IPS-15b (cell line): ENCODE measurements at regions not wholly inside any gene's neighbourhood (a gene's known extent, or its start where the extent isn't known, plus 50 kb on each side); places are given as distances from the start of the nearest gene placed in this dataset.

Experiments
- H3K27me3 ChIP-seq: one replicate; pipeline ENCODE4 v1.6.1; 2013; ENCODE audit warnings: low read length; ENCODE audit not compliant: control insufficient read depth, insufficient read depth
- H3K36me3 ChIP-seq: one replicate; pipeline ENCODE4 v1.6.1; 2013; ENCODE audit warnings: low read length; ENCODE audit not compliant: control insufficient read depth, insufficient read depth
- H3K4me1 ChIP-seq: one replicate; pipeline ENCODE4 v1.6.1; 2013; ENCODE audit warnings: mild to moderate bottlenecking, low read length; ENCODE audit not compliant: control insufficient read depth, insufficient read depth
- H3K4me3 ChIP-seq: one replicate; pipeline ENCODE4 v1.5.1; 2013; ENCODE audit warnings: low read depth, low read length
- H3K9ac ChIP-seq: one replicate; pipeline ENCODE4 v1.6.1; 2013; ENCODE audit warnings: low read depth, mild to moderate bottlenecking, low read length
- H3K9me3 ChIP-seq: one replicate; pipeline ENCODE4 v1.6.1; 2013; ENCODE audit warnings: mild to moderate bottlenecking, low read length; ENCODE audit not compliant: control insufficient read depth, insufficient read depth

DNA sequence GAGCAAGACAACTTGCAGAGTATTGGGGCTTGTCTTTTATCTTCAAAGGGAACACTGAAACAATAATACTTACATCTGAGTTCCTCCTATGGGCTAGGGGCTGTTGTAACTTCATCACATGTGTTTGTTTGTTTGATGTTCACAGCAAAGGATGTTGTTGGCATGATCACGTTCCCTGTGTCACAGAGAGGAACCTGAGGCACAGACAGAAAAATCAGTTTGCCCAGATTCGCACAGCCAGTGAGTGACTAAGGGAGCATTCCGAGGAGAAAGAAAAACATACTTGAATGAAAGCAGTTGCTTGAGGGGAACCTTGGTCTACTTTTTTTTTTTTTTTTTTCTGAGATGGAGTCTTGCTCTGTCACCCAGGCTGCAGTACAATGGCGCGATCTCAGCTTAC lies 87.2 kb upstream of the PFKP start:
- Histone ChIP-seq H3K4me3 (no peak overlapping the region), H3K36me3 (no peaks in the 10 kb centered on the region), H3K4me1 (no peaks in the 10 kb centered on the region), H3K9ac (no peak overlapping the region), H3K9me3 (no peaks in the 10 kb centered on the region), H3K27me3 (no peaks in the 10 kb centered on the region)

DNA sequence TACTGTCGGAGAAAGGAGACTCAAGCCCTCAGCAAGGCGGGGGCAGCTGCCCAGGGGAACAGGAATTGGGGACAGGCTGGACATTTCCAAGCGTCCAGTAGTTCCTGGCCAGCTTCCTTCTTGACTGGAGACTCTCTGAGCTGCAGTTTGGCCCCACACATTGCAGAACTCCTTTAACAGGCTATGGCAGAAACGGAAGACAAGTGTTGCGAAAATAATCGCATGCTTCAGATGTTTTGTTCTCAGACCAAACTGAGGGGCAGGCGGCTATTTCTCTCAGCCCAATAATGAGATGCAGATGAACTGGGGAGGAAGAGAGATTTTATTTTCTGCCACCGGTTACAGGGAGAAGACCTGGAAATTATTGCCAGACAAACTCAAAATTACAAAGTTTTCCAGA lies 88.0 kb upstream of the PFKP start:
- Histone ChIP-seq H3K4me1 (no peaks in the 10 kb centered on the region), H3K9me3 (no peaks in the 10 kb centered on the region), H3K27me3 (no peaks in the 10 kb centered on the region), H3K4me3 (no peak overlapping the region), H3K36me3 (no peaks in the 10 kb centered on the region), H3K9ac (no peak overlapping the region)

DNA sequence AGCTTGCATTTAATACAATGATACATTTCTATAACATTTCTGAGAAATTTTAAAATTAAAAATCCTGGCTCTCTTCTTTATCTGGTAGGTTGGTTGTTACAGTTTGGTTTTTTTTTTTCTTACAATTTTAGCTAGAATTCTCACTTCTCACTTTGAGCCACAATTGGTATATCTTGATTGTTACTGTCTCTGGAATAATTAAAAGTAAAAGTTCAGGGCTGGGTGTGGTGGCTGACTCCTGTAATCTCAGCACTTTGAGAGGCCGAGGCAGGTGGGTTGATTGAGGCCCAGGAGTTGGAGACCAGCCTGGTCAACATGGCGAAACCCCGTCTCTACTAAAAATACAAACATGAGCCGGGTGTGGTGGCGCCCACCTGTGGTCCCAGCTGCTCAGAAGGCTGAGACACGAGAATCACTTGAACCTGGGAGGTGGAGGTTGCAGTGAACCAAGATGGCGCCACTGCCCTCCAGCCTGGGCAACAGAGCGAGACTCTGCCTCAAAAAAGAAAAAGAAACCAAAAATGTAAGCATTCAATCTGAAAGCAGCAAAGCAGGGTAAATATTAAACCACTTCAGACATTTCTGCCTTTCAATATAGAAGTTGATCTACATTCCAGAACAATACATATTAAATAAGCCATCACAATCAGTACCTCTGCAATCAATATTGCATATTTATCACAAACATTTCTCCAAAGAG lies 88.6 kb upstream of the PFKP start:
- no peaks in the 10 kb centered on the region for H3K4me1 ChIP-seq
- H3K27me3 ChIP-seq = no peaks in the 10 kb centered on the region
- no peaks in the 10 kb centered on the region for H3K9me3 ChIP-seq
- no peaks in the 10 kb centered on the region for H3K36me3 ChIP-seq
- no peak overlapping the region for H3K9ac ChIP-seq
- no peak overlapping the region for H3K4me3 ChIP-seq

DNA sequence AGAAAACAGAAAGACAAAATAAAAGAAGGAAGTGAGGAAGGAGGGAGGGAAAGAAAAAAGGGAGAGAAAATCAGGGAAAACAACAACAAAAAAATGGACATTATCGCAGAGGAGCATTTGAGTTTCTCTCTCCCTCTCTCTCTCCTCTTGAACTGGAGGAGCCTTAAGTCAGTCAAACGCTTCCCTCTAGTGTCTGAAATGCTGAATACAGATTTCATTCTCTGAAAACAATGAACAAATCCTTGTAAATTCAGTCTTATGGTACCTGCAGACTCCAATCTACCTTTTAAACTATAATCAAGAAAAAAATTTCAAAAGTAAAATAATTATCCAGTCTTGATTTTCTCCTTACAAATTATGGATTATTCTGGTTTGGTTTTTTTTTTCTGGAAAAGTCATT lies 89.2 kb upstream of the PFKP start:
- Histone ChIP-seq H3K4me3 (no peak overlapping the region), H3K4me1 (no peaks in the 10 kb centered on the region), H3K27me3 (no peaks in the 10 kb centered on the region), H3K9ac (no peak overlapping the region), H3K9me3 (no peaks in the 10 kb centered on the region), H3K36me3 (no peaks in the 10 kb centered on the region)

DNA sequence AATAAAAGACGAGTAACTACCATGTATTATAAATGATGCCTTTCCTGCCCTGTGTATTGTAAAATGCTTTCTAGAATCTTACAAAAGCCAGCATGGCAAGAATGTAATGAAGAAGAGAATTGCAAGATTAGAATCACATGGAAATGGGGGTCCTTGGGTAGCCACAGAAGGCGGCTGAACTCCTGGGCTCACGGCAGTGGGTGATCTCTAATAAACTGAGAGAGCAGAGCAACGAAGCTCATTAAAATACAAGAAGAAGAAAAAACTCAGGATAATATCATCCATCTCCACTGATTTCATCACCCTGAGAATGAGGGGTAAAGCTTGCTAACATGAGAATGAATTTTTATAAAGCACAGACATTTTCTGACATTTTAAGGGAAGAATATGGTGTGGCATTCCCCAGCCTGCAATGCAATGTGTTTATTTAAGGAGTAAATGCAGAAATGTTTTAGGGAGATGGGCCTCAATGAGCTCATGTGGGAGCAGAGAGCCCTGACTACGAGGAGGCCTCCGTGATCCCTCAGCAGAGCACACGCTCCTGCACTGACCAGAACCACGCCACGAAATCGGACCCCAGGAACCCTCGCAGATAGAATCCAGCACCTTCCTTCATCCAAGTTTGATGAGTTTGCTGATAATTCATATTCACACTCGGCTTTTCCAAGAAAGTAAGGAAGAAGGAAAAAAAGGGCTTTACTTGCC lies 92.7 kb upstream of the PFKP start:
- H3K4me1 ChIP-seq = no peaks in the 10 kb centered on the region

DNA sequence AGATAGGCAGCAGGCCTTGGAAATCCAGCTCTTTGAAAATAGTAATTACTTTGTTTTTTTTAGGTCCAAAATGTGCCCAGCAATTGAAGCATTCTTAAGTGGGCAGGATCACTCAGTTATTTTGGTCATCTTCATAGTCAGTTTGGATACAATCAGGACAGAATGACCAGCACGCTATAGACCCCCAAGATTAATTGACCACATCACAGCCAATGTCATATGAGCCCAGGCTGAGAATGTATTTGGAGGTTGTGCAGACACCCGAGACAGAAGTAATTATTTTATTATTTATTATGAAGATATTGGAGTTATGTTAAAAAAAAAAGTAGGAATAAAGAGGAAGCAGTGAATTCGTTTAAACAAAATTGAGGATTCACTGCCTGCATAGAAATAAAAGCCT lies 93.3 kb upstream of the PFKP start:
- no peaks in the 10 kb centered on the region for H3K36me3 ChIP-seq
- H3K4me3 ChIP-seq = no peak overlapping the region
- H3K9me3 ChIP-seq = no peaks in the 10 kb centered on the region
- no peaks in the 10 kb centered on the region for H3K4me1 ChIP-seq
- H3K27me3 ChIP-seq = no peaks in the 10 kb centered on the region
- no peak overlapping the region for H3K9ac ChIP-seq

More for the DNA sequence above, 92.7 kb upstream of the PFKP start:
- no peak overlapping the region for H3K9ac ChIP-seq
- H3K27me3 ChIP-seq = no peaks in the 10 kb centered on the region
- H3K4me3 ChIP-seq = no peak overlapping the region
- no peaks in the 10 kb centered on the region for H3K9me3 ChIP-seq
- no peaks in the 10 kb centered on the region for H3K36me3 ChIP-seq

DNA sequence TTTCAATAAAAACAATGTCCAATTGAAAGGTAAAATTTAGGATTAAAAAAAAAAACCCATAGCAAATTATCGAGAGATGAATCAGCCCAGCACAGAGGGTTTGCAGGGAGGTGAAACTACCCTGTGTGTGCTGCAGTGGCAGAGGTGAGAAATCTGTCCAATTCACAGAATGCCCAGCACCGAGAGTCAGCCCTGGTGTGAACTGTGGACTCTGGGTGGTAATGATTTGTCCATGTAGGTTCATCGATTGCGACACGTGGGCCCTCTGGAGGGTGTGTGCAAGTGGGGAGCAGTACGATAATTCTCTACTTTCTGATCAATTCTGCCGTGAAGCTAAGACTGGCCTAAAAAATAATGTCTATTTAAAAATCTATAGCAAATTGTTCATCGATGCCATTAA lies 94.5 kb upstream of the PFKP start:
- H3K36me3 ChIP-seq = no peaks in the 10 kb centered on the region
- H3K4me1 ChIP-seq = no peaks in the 10 kb centered on the region
- no peak overlapping the region for H3K4me3 ChIP-seq
- no peaks in the 10 kb centered on the region for H3K9me3 ChIP-seq
- H3K9ac ChIP-seq = no peak overlapping the region
- H3K27me3 ChIP-seq = no peaks in the 10 kb centered on the region

DNA sequence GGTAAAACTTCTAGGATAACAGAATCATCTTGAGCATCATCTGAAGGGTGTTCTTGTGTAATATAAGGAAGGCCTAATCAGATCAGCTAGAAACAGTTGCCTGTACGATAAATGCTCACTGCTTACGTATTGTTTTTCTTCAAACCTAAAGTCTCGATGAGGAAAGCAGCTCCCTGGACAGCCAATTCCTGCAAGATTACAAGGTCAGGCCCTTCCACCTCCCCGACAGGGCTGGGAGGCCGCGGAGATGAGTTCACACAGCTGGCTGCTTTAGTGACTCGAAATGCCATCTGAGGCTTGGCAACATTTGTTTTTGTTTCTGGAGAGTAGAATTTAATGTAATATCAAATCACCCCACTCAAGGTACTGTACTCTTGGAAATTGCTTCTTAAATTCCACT lies 95.1 kb upstream of the PFKP start:
- H3K27me3 ChIP-seq = no peaks in the 10 kb centered on the region
- H3K9me3 ChIP-seq = no peaks in the 10 kb centered on the region
- no peaks in the 10 kb centered on the region for H3K4me1 ChIP-seq
- H3K9ac ChIP-seq = no peak overlapping the region
- H3K36me3 ChIP-seq = no peaks in the 10 kb centered on the region
- H3K4me3 ChIP-seq = no peak overlapping the region

DNA sequence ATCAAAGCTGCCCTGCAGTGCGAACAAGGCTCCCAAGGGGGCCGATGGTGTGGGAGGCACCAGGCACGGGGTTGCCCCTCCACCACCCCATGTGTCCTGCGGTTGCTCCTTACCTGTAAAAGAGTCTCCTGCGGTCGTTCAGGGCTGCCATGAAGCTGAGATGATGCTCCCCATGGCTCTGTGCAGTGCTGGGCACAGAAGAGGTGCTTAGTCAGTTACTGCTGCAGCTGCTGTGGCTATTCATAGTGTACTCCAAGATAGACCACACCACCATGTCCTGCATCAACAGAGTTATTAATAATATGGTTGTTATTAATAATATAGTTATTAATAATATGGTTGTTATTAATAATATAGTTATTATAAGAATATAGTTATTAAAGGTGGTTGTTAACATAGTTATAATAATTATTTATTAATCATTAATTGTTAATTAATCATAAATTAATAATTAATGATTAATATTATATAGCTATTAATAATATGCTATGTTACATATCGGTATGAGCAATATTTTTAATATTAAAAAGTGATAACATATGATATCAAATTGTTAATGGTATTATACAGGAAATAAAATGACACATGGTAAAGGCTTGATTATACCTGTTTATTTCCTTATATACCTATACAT lies 97.0 kb upstream of the PFKP start:
- Histone ChIP-seq H3K9ac (no peak overlapping the region), H3K9me3 (no peaks in the 10 kb centered on the region), H3K36me3 (no peaks in the 10 kb centered on the region), H3K27me3 (no peaks in the 10 kb centered on the region), H3K4me1 (no peaks in the 10 kb centered on the region), H3K4me3 (no peak overlapping the region)

DNA sequence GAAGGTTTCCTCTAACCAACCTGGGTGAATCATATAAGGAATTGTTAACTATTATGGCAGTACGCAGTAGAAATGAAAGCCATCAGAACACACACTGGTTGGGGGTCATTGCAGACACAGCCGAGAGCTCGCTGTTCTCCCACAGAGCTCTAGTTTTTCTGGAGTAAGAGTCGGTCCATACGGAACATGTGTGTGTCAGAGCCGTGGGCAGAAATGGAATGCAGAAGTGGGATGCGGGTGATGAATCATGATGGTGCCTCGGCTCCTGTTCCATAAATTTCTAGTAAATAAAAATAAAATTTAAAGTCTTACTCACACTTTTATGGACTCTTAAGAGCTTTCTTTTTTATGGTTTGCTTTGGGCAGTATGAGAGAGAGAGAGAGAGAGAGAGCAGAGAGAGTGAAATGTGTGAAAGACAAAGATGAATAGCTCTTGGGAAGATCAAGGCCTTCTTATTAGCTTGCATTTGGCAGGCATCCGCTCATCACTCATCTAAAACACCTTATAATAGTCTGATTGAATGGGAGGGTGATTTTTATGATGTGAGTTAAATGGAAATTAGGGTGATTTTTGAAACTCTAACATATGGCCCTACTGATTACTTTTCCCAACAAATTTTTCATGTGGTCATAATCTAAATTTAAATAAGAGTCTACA lies 98.8 kb upstream of the PFKP start:
- Histone ChIP-seq H3K9me3 (no peaks in the 10 kb centered on the region), H3K4me3 (no peak overlapping the region), H3K27me3 (no peaks in the 10 kb centered on the region), H3K36me3 (no peaks in the 10 kb centered on the region), H3K9ac (no peak overlapping the region), H3K4me1 (peaks cover 9% of the 10 kb centered on the region)

DNA sequence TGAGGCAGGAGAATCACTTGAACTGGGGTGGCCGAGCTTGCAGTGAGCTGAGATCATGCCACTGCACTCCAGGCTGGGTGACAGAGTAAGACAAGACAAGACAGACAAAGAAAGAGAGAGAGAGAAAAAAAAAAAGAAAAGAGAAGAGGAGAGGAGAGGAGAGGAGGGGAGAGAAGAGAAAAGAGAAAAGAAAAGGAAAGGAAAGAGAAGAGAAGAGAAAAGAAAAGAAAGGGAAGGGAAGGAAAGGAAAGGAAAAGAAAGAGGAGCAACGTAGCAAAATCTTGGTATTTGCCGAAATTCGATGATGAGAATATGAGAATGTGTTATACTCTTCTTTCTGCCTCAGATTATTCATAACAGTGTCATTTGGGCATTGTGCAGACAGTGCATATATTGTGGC lies 101.2 kb upstream of the PFKP start:
- no peaks in the 10 kb centered on the region for H3K27me3 ChIP-seq
- peaks cover 12% of the 10 kb centered on the region for H3K9me3 ChIP-seq
- peaks cover 13% of the 10 kb centered on the region for H3K4me1 ChIP-seq
- no peaks in the 10 kb centered on the region for H3K36me3 ChIP-seq
- no peak overlapping the region for H3K9ac ChIP-seq
- H3K4me3 ChIP-seq = no peak overlapping the region
